Fibroblast of pulmonary artery (primary cell): ENCODE measurements at regions not wholly inside any gene's neighbourhood (a gene's known extent, or its start where the extent isn't known, plus 50 kb on each side); places are given as distances from the start of the nearest gene placed in this dataset.
A peak's percentile ranks its signal among the peaks of the same experiment; 100 is the strongest.

Experiments used
- DNase-seq: peaks from one replicate; pipeline ENCODE4 v3.0.0-alpha.2; 2010; ENCODE audit warnings: low read depth
- H3K4me3 ChIP-seq: replicated peaks from 2 replicates; pipeline ENCODE4 v1.5.1; 2011; ENCODE audit warnings: low read depth, mild to moderate bottlenecking, control low read depth, low read length, moderate library complexity
- CTCF ChIP-seq: IDR thresholded peaks from 2 replicates; pipeline ENCODE4 v1.5.1; 2011; ENCODE audit warnings: mild to moderate bottlenecking, control low read depth, low read length, inconsistent platforms; ENCODE audit errors: missing control alignments

GRCh38 chr3:145159640-145160039 lies 1001.3 kb downstream of the PLOD2 start:
- H3K4me3 ChIP-seq: no peak overlapping the region
- TF ChIP-seq CTCF: no peak
- no peak for DNase-seq

DNA sequence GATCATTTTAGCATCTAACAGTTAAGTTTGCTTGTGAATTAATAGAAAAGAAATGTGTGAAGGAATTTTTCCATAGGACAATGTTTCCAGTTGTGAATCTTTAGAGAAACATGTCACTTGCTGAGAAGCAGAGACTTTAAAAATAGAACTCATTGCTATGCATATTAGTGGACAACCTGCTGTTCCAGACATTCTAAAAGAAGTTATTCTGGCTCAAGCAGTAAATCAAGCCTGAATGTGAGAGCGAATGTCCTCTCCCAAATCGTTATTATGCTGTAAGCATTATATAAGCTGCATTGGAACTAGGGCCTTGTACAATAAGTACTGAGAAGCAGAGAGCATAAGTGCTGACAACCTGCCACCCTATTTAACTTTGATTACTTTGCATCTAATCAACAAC lies 990.9 kb downstream of the PLOD2 start:
- no peak overlapping the region for H3K4me3 ChIP-seq
- DNase-seq: no peak
- TF ChIP-seq CTCF: no peak

DNA sequence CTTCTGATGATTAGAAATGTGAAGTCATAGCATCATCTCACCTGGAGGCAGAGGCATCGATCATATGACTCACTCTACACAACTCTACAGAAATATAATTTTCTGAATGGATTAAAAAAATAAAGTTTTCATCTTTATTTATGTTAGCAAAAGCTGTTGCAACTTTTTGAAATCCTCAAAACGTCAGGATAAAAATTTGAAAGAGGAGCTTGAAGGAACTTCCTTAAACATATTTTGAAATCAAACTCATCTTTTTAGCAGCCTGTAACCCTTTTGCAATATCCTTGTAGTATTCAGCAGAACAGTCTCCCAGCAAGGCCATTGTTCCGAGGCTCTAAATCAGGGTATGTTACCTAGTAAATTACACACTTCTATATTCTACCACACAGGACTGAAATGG lies 985.4 kb downstream of the PLOD2 start:
- no peak for TF ChIP-seq CTCF
- H3K4me3 ChIP-seq: no peak overlapping the region
- no peak for DNase-seq

DNA sequence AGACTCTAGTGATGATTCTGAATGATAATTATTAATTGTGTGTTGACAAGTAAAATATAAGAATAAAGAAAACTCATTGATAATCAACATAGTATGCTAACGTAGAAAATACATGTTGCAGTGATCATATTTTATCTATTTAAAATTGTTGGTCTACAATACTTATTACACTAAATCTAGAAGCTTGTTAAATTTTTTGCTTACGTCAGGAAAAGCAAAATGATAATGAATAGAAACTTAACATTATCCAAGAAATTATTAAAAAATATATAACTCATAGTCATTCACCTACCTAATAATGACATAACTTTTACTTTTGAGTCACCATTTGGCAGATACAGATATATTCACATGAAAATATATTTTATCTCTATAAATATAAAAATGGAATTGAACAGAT lies 984.1 kb downstream of the PLOD2 start:
- no peak for TF ChIP-seq CTCF
- no peak overlapping the region for H3K4me3 ChIP-seq
- no peak for DNase-seq

GRCh38 chr3:145177828-145178227 lies 983.2 kb downstream of the PLOD2 start:
- no peak for DNase-seq
- TF ChIP-seq CTCF: no peak
- H3K4me3 ChIP-seq: no peak overlapping the region

DNA sequence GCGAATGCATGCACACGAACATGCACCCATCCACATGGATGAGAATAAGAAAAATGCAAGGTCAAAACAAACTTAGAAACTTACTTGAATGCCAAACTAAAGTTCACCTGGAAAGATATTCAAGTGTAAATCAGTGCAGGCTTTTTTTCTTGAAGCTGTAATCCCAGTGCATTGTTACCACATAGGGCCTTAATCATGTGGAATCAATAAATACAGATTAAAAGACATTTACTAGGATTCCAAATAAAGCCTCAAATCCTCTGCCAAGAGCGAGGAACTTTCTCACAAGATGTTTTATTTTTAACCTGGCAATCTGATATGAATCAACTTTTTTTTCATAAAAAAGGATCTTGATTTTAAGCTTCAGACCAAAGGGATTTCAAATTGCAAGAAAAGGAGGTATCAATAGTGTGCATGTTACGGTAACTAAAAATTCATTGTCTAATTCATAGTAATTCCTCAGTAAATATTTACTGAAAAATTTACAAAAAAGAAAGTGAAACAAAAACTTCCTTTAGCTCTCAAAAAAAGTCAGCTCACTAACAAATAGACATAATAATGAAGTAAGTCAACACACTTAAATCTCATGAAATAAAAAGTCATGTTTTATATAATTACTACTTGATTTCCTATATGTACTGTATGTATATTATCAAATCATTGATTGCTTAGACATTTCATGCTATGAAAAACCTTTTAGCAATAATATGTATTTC lies 978.6 kb downstream of the PLOD2 start:
- DNase-seq: no peak
- peak overlapping the region; percentile 18 for H3K4me3 ChIP-seq
- no peak for TF ChIP-seq CTCF

DNA sequence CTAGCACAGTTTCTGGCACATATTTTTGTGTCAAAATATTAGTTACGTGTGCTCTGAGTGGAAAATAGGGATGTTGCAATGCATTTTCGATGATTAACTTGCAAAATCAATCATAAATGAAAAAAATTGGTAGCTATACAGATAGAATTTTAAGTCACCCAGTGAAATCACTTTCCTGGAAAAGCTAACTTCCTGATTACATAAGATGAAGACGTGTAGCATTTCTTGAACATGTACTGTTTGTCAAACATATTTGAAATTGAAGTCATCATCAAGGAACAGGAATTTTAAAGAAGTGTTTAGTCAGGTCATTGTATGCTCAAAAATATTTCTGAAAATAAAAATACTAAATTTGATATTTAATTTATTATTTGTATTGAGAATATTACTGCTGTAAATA lies 977.7 kb downstream of the PLOD2 start:
- H3K4me3 ChIP-seq: no peak overlapping the region

More for the DNA sequence above, 977.7 kb downstream of the PLOD2 start:
- DNase-seq: peak; percentile 70
- TF ChIP-seq CTCF: no peak
